HEK293 (cell line): ENCODE measurements at regions not wholly inside any gene's neighbourhood (a gene's known extent, or its start where the extent isn't known, plus 50 kb on each side); places are given as distances from the start of the nearest gene placed in this dataset.

Experiments
- GLI4 ChIP-seq: fragments of 450-650 bp; formaldehyde crosslinking; IDR thresholded peaks from 2 replicates; pipeline ENCODE4 v1.5.1; 2016; ENCODE audit warnings: missing biosample characterization, missing genetic modification characterization
- GLIS1 ChIP-seq: fragments of 450-650 bp; formaldehyde crosslinking; IDR thresholded peaks from 2 replicates; pipeline ENCODE4 v1.5.1; 2016; ENCODE audit warnings: missing biosample characterization, missing genetic modification characterization
- KLF9 ChIP-seq: fragments of 450-650 bp; formaldehyde crosslinking; IDR thresholded peaks from 2 replicates; pipeline ENCODE4 v1.5.1; 2016; ENCODE audit warnings: missing biosample characterization, missing genetic modification characterization, low read depth
- OSR2 ChIP-seq: fragments of 450-650 bp; formaldehyde crosslinking; IDR thresholded peaks from 2 replicates; pipeline ENCODE4 v1.5.1; 2016; ENCODE audit warnings: missing biosample characterization, missing genetic modification characterization
- RBAK ChIP-seq: fragments of 450-650 bp; formaldehyde crosslinking; IDR thresholded peaks from 2 replicates; pipeline ENCODE4 v1.5.1; 2016; ENCODE audit warnings: missing biosample characterization, missing genetic modification characterization
- YY1 ChIP-seq: fragments of 450-650 bp; formaldehyde crosslinking; IDR thresholded peaks from 2 replicates; pipeline ENCODE4 v1.5.1; 2018; ENCODE audit warnings: missing biosample characterization, missing genetic modification characterization
- ZNF138 ChIP-seq: fragments of 450-650 bp; formaldehyde crosslinking; IDR thresholded peaks from 2 replicates; pipeline ENCODE4 v1.5.1; 2016; ENCODE audit warnings: missing biosample characterization, missing genetic modification characterization, borderline replicate concordance
- ZNF274 ChIP-seq, 2 experiments: fragments of 200-500 bp in 1 of 2; fragments of 450-650 bp in 1 of 2; sonication (Bioruptor generic) in 1 of 2; formaldehyde crosslinking in 1 of 2; IDR thresholded peaks; 2 replicates each; pipeline versions ENCODE4 v1.5.1 to v1.6.1; 2014 to 2016; ENCODE audit warnings: borderline replicate concordance in 1 of 2, inconsistent platforms in 1 of 2, low read length in 1 of 2, missing biosample characterization in 1 of 2, missing genetic modification characterization in 1 of 2
- ZNF501 ChIP-seq: fragments of 450-650 bp; formaldehyde crosslinking; IDR thresholded peaks from 2 replicates; pipeline ENCODE4 v1.5.1; 2016; ENCODE audit warnings: missing biosample characterization, missing genetic modification characterization
- ZNF664 ChIP-seq: fragments of 450-650 bp; formaldehyde crosslinking; IDR thresholded peaks from 2 replicates; pipeline ENCODE4 v1.5.1; 2016; ENCODE audit warnings: missing biosample characterization, missing genetic modification characterization
- ZNF830 ChIP-seq: fragments of 450-650 bp; IDR thresholded peaks from 2 replicates; pipeline ENCODE4 v1.5.0; 2018; ENCODE audit warnings: missing biosample characterization, missing genetic modification characterization, low read depth, mild to moderate bottlenecking, moderate library complexity
- TF ChIP-seq, protein P1 (sequence below): fragments of 450-650 bp; formaldehyde crosslinking; IDR thresholded peaks from 2 replicates; pipeline ENCODE4 v1.5.1; 2016; ENCODE audit warnings: missing biosample characterization, missing genetic modification characterization
- TF ChIP-seq, protein P2 (sequence below): fragments of 450-650 bp; formaldehyde crosslinking; IDR thresholded peaks from 2 replicates; pipeline ENCODE4 v1.5.1; 2016; ENCODE audit warnings: missing biosample characterization, missing genetic modification characterization, low read depth
- TF ChIP-seq, protein P3 (sequence below): fragments of 450-650 bp; formaldehyde crosslinking; conservative IDR thresholded peaks from 2 replicates; pipeline ENCODE4 v1.5.1; 2016; ENCODE audit warnings: low read depth, missing biosample characterization, missing genetic modification characterization

GRCh38 chr11:79626135-79627075 lies 185.6 kb upstream of the TENM4 start:
- TF ChIP-seq, protein P1, sequence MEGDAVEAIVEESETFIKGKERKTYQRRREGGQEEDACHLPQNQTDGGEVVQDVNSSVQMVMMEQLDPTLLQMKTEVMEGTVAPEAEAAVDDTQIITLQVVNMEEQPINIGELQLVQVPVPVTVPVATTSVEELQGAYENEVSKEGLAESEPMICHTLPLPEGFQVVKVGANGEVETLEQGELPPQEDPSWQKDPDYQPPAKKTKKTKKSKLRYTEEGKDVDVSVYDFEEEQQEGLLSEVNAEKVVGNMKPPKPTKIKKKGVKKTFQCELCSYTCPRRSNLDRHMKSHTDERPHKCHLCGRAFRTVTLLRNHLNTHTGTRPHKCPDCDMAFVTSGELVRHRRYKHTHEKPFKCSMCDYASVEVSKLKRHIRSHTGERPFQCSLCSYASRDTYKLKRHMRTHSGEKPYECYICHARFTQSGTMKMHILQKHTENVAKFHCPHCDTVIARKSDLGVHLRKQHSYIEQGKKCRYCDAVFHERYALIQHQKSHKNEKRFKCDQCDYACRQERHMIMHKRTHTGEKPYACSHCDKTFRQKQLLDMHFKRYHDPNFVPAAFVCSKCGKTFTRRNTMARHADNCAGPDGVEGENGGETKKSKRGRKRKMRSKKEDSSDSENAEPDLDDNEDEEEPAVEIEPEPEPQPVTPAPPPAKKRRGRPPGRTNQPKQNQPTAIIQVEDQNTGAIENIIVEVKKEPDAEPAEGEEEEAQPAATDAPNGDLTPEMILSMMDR (tag by site-specific recombination): no peak
- TF ChIP-seq KLF9: no peak
- TF ChIP-seq, protein P2, sequence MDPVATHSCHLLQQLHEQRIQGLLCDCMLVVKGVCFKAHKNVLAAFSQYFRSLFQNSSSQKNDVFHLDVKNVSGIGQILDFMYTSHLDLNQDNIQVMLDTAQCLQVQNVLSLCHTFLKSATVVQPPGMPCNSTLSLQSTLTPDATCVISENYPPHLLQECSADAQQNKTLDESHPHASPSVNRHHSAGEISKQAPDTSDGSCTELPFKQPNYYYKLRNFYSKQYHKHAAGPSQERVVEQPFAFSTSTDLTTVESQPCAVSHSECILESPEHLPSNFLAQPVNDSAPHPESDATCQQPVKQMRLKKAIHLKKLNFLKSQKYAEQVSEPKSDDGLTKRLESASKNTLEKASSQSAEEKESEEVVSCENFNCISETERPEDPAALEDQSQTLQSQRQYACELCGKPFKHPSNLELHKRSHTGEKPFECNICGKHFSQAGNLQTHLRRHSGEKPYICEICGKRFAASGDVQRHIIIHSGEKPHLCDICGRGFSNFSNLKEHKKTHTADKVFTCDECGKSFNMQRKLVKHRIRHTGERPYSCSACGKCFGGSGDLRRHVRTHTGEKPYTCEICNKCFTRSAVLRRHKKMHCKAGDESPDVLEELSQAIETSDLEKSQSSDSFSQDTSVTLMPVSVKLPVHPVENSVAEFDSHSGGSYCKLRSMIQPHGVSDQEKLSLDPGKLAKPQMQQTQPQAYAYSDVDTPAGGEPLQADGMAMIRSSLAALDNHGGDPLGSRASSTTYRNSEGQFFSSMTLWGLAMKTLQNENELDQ: no peak
- no peak for TF ChIP-seq RBAK (tag by site-specific recombination)
- no peak for TF ChIP-seq ZNF830 (tag by site-specific recombination)
- TF ChIP-seq ZNF501 (tag by site-specific recombination): no peak
- no peak for TF ChIP-seq ZNF138 (tag by site-specific recombination)
- no peak for TF ChIP-seq GLIS1 (tag by site-specific recombination)
- TF ChIP-seq, protein P3, sequence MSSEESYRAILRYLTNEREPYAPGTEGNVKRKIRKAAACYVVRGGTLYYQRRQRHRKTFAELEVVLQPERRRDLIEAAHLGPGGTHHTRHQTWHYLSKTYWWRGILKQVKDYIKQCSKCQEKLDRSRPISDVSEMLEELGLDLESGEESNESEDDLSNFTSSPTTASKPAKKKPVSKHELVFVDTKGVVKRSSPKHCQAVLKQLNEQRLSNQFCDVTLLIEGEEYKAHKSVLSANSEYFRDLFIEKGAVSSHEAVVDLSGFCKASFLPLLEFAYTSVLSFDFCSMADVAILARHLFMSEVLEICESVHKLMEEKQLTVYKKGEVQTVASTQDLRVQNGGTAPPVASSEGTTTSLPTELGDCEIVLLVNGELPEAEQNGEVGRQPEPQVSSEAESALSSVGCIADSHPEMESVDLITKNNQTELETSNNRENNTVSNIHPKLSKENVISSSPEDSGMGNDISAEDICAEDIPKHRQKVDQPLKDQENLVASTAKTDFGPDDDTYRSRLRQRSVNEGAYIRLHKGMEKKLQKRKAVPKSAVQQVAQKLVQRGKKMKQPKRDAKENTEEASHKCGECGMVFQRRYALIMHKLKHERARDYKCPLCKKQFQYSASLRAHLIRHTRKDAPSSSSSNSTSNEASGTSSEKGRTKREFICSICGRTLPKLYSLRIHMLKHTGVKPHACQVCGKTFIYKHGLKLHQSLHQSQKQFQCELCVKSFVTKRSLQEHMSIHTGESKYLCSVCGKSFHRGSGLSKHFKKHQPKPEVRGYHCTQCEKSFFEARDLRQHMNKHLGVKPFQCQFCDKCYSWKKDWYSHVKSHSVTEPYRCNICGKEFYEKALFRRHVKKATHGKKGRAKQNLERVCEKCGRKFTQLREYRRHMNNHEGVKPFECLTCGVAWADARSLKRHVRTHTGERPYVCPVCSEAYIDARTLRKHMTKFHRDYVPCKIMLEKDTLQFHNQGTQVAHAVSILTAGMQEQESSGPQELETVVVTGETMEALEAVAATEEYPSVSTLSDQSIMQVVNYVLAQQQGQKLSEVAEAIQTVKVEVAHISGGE: no peak
- no peak for TF ChIP-seq YY1 (tag by site-specific recombination)
- TF ChIP-seq OSR2: no peak
- TF ChIP-seq ZNF274 (IDR thresholded peaks at IDR 0.05; ENCODE audit: low read length): no peak
- no peak for TF ChIP-seq ZNF274 (tag by site-specific recombination; IDR thresholded peaks at IDR 0.05; ENCODE audit: borderline replicate concordance)
- no peak for TF ChIP-seq ZNF664 (tag by site-specific recombination)
- no peak for TF ChIP-seq GLI4 (tag by site-specific recombination)
